HG03460 (cell line): ENCODE measurements at regions not wholly inside any gene's neighbourhood (a gene's known extent, or its start where the extent isn't known, plus 50 kb on each side); places are given as distances from the start of the nearest gene placed in this dataset.

ENCODE experiments used
- ATAC-seq: cut with Tn5 transposase; IDR thresholded peaks from one replicate; pipeline ENCODE4 v1.9.1; 2021; ENCODE audit not compliant: unreplicated experiment

- ATAC-seq: peak; percentile 93
Observed at GRCh38 chr2:162890690-162891311, 52.2 kb upstream of the KCNH7 start.

- ATAC-seq: no peak
Observed at GRCh38 chr2:162888652-162889051, 50.1 kb upstream of the KCNH7 start.
